ENCODE measurements at regions not wholly inside any gene's neighbourhood (a gene's known extent, or its start where the extent isn't known, plus 50 kb on each side); places are given as distances from the start of the nearest gene placed in this dataset.
A peak's percentile ranks its signal among the peaks of the same experiment; 100 is the strongest.
"Not testable (repeated sequence)": the region's sequence is repeated elsewhere in the genome, so short reads cannot be mapped to it uniquely, and the experiment has no call there.

- no peak for DNase-seq
Observed at GRCh38 chr1:217136895-217137205, 413.6 kb upstream of the ESRRG start.

GRCh38 chr1:217135987-217136894 is 413.0 kb upstream of the ESRRG start:
- peak; percentile 5 for DNase-seq

DNA sequence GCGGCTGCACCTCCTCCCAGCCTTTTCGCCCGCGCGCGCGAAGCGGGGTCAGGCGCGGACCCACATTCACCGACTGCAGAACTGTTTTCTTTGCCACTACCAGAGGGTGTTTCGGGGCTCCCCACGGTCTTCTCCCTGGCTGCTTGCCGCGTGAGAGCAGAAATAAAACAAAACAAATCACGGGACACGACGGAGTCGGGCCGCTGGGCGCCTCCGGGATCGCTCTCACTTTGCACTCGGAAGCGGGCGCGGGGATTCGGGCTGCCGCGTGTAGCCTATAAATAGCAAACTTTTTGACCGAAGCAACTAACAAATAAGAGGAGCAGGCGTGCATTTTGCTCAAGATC is 412.3 kb upstream of the ESRRG start:
- peak; percentile 12 for DNase-seq

DNA sequence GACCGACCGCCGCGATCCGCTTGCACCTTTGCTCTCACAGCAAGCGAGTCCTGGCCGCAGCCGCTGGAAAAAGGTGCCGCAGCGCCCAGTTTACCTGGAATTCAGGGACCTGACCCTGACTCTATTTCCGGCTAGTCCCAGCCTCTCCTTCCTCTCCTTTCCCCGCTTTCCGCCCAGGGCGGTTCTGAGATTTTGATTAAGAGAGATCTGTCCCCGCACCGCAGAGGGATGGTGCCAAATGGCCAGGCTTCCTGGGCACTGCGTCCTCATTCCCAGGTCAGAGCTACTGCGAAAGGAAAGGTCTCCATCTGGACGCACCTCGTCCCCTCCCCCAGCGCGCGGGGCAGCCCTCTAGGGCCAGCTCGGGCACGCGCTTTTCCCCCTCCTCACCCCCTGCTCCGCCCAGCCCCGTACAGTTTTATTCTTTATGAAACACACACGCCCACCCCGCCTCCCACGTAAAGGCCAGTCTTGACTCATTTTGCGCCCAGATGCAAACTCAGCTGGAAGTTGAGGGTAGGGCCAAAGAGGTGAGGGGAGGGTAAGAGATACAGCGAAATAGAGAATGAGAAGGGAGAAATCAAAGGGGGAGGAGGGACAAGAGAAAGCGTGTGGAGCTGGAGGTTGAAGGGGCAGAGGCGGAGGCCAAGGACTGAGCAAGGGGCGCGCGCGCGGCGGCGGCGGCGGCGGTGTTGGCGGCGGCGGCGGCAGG is 411.8 kb upstream of the ESRRG start:
- no peak for DNase-seq

- no peak for DNase-seq
Observed at GRCh38 chr1:217133958-217134856, 411.0 kb upstream of the ESRRG start.

- DNase-seq = no peak
Observed at GRCh38 chr1:217133092-217133491, 409.9 kb upstream of the ESRRG start.

DNA sequence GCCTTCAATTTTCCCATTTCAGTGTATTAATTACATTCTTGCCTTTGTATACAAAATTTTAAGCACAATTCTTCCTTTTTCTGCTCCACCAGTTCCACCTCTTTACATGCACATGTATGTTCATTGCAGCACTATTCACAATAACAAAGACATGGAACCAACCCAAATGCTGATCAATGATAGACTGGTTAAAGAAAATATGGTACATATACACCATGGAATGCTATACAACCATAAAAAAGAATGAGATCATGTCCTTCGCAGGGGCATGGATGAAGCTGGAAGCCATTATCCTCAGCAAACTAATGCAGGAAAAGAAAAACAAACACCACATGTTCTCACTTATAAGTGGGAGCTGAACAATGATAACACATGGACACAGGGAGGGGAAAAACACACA is 400.1 kb upstream of the ESRRG start:
- not testable (repeated sequence) for DNase-seq

GRCh38 chr1:217117973-217118465 is 394.8 kb upstream of the ESRRG start:
- no peak for DNase-seq

DNA sequence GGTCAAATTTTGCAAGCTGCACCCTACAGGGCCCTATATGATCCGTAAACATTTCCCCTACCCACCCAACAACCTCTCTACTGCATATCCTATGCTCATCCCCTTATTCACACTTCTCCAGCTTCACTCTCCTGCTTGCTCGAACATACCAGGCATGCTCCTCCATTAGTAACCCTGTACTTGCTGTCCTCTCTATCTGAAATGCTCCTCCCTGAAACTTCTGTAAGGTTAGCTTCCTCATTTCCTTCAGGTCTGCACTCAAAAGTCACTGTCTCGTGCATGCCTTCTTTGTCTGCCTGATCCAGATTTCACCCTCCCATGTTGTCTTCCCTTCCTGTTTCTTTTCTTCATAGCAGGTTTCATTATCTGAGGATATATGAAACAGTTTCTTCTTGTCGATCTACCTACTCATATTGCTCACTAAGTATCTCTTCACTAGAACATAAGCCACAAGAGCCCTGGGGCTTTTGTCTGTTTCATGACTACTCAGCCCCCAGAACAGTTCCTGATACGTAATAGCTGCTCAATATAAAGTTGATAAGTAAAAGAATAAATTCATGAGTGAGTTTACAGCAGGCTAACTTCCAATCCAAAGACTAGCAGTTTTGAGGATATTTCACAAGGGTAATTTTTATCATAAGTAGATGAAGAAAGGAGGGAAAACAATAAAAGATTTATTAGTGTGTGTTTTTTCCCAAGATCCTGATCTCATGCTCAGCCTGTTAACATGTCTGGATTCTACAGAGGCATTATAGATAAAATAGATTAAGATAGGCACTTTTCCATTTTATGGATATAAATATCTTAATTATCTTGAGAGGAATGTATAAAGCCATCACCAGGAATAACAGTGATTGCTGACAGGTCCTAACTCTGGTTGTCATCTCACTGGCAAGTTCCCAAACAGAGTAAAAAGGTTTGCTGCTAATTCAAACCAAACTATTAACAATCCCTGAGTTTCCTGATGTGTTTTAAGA is 392.5 kb upstream of the ESRRG start:
- DNase-seq = no peak

DNA sequence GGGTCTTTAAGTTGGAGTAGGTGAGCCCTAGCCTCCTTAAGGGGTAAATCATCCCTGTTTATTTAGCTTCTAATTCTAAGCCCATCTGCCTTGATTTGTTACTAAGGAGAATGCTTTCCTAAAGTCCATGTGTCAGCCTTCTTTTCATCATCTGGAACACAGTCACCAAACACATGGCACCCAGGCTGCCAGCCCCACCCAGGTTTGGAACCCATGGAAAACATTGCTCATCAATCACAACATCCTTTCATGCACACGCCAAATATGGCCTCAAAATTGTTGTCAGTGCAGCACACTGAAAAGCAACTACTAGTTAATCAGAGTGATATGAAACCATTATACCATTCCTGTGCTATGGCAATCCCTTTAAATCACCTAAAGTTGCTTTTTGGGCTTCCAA is 386.7 kb upstream of the ESRRG start:
- DNase-seq = no peak

DNA sequence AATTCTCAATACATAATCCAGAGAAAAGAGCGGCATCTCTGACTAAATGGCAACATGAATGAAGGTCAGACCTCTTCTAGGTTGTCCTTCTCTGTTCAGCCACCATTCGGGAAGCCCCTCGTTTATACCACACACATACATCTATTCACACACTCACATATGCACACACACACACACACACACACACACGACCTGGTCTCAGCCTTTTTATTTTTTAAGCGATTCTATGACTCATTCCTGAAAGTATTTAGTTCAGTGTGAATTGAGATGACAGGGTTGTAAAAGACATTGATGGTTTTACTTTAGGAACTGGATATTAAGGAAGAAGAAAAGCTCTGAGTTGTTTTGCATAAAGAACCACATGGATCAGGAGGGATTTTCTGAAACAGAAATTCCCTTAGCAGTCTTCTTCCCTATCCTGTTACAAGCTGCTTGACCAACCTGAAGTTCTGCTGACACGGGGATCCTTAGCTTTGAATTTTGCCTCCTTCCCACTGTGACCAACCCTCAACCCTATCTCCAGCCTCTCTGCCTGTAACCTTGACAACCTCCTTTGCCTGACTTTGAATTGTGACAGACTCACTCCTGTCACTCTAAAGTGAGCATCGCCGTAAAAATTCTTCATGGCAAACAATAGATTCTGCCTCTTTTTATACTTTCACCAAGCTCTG is 383.1 kb upstream of the ESRRG start:
- DNase-seq = no peak

- DNase-seq = no peak
Observed at GRCh38 chr1:217105437-217105836, 382.2 kb upstream of the ESRRG start.

DNA sequence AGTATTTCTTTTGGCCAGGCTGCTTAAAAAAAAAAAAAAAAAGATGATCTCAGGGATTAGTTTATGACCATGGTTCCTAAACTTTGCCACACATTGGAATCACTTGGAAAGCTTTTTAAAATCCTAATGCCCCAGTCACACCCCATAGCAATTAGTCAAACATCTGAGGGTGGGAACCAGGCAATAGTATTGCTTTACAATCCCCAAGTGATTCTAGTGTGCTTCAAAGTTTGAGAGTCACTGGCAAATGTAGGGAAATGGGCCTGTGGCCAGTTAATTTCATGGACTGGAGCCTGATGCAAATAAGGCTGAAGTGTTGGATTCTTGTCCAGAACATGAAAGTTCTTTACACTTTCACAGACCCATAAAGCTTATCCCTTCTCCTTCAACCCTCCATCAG is 374.6 kb upstream of the ESRRG start:
- DNase-seq = no peak

GRCh38 chr1:217096200-217096599 is 373.0 kb upstream of the ESRRG start:
- DNase-seq = no peak

DNA sequence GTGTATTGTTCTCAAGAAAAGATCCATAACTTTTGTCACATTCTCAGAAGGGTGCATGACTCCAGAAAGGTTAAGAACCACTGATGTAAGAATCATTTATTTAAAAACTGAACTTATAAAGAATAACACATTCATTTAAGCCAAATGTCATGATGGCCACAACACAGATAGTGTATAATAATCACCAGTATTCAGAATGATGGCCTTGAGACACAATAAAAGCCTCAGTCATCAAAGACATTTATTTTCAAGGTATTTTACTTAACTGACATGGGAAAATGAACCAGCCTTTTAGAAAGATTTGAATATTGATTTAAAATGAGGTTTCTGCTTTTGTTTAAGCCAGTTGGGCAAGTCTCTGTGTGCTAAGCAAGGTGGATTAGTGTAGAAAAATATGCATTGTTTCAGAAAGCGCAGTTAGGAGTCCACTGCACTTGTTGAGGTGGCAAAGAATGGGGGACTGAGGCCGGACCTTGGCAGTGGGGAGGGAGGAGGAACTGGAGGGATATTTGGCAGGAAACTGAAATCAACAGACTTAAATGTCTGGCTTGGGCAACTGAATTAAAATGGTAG is 371.9 kb upstream of the ESRRG start:
- no peak for DNase-seq

GRCh38 chr1:217091561-217091960 is 368.3 kb upstream of the ESRRG start:
- no peak for DNase-seq

DNA sequence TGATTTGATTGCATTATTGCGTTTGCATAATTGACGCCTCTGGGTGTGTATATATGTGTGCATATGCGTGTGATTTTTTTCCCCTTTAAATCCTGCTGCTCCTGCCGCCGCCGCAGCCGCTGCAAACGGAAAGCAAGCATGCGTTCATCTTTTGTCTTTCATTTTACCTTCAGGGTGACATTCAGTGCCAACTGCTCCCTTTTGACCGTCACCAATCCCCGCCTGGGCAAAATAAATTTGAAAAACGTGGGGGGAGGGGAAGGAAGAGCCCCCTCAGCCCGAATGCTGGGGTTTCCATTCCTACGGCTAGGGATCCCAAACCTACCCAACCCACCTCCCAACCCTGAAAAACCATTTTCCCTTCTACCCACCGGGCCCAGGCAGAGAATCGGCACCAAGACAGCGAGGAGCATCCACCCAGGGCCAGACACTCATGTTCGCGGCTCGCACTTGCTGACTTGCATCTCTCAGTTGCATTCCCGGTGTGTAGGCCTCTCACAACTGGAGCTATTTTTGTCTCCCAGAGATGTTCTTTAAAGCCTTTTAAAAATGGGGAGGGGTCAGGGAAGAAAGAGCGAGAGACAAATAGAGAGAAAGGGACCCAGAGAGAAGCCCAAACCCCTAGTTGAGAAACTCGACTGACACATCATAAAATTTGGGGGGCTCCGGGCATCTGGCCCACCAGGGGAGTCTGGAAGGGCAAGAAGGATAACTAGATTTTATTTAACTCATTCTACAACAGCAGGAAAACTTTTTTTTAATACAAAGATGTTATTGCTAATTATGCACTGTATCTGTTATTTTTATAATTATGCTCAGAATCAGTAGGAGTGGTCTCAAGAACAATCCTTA is 367.1 kb upstream of the ESRRG start:
- no peak for DNase-seq

DNA sequence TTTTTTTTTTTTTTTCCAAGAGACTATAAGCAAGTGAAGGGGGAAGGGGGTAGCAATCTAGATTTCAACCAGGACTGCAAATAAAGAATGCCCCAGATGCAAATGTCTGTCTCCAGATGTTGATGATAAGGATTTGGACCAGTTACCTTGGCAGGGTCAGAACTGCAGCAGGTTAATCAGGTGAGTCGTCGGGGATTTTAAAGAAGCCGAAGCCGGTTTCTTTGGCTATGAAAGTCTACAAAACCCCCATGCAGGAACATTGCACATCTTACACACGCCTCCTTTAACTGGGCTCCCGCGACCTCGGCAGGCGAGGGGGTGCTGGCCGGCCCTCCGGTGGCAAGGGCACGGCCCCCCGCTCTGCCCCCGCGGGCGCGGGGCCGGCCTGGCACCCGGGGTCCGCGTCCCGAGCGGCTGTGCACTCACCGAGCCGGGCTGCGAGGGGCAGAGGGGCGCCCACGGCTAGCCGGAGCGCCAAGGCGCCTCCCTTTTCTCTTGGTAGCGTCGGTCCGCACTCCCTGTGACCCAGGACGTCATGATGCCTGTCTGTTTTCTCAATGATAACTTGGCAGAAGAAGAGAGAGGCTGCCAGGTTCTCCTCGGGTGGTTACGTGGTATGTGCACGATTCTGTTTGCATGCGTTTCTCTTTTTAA is 366.3 kb upstream of the ESRRG start:
- no peak for DNase-seq

DNA sequence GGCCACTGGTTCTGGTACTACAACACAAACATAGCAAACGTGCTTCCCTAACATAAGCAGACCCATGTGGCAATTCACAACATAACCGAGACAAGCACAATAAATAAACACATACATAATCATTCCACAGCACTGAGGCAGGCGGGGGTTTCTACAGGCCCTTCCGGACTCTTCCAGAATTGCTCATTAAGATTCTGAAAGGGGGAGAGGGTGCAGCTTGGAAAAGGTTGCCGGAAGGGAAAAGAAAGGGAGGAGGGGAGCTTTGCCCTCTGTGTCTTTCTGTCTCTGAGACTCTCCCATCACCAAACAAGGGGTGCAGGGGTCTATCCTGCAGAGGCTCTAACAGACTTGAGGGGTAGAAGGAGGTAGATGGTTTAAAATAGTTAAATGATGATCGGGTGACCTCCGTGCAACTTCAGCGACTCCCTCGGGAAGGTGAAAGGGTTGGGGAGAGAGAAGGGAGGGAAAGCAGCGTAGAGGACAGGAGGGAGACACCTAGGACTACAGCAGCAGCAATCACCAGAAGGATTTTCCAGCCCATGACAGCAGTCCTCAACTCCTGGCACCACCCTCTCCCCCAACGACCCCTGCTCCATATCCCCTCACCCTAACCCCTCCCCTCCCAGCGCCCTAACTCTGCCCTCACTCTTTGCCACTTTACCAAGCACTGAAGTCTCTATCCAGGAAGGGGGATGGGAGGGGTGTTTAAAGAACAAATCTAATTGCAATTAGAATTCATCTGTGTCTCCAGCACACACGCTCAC is 365.5 kb upstream of the ESRRG start:
- DNase-seq = no peak
